ENCODE measurements at regions not wholly inside any gene's neighbourhood (a gene's known extent, or its start where the extent isn't known, plus 50 kb on each side); places are given as distances from the start of the nearest gene placed in this dataset.

DNA sequence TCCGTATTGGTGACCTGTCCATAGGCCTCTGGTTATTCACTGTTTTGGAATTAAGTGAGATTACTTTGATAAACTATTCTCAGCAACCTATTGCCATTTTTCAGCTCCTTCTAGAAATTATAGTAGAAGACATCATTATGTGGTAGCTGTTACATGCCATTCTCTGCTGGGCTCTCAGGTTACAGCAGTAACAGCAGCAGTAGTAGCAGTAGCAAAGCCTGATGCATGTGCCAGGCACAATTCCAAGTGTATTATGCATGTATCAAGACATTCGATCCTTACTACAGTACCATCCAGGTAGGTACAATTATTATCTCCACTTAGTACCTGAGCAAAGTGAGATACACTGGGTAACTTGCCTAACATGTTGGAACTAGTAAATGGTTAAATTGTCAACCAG is 74.3 kb downstream of the RPS12 start:
- DNase-seq, result no peak
- no peak for ATAC-seq (ENCODE audit: insufficient read depth, low FRiP score)
- H3K27me3 ChIP-seq (ENCODE audit: control insufficient read depth in 3 of 3, insufficient read depth in 3 of 3, low read length in 2 of 3), result no peaks in the 10 kb centered on the region
- TF ChIP-seq, protein P1, sequence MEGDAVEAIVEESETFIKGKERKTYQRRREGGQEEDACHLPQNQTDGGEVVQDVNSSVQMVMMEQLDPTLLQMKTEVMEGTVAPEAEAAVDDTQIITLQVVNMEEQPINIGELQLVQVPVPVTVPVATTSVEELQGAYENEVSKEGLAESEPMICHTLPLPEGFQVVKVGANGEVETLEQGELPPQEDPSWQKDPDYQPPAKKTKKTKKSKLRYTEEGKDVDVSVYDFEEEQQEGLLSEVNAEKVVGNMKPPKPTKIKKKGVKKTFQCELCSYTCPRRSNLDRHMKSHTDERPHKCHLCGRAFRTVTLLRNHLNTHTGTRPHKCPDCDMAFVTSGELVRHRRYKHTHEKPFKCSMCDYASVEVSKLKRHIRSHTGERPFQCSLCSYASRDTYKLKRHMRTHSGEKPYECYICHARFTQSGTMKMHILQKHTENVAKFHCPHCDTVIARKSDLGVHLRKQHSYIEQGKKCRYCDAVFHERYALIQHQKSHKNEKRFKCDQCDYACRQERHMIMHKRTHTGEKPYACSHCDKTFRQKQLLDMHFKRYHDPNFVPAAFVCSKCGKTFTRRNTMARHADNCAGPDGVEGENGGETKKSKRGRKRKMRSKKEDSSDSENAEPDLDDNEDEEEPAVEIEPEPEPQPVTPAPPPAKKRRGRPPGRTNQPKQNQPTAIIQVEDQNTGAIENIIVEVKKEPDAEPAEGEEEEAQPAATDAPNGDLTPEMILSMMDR (IDR thresholded peaks at IDR 0.05; ENCODE audit: control extremely low read depth, extremely low read depth), result no peak
- H3K9ac ChIP-seq (ENCODE audit: insufficient read depth in 1 of 2, low read length in 2 of 2), result no peak overlapping the region
- no peaks in the 10 kb centered on the region for H3K36me3 ChIP-seq (ENCODE audit: control insufficient read depth in 4 of 4, insufficient read depth in 4 of 4, low read length in 4 of 4)
- no peak overlapping the region for H3K4me3 ChIP-seq
- no peaks in the 10 kb centered on the region for H3K4me1 ChIP-seq (ENCODE audit: control insufficient read depth in 5 of 5, insufficient read depth in 5 of 5, low read length in 5 of 5)
- 90 to 96% methylated on average over 2 of the region's 2 CpGs for WGBS, 2 donors
- no peak overlapping the region for H3K27ac ChIP-seq (ENCODE audit: low read depth in 1 of 2, low read length in 1 of 2)
- H3K9me3 ChIP-seq (ENCODE audit: control insufficient read depth in 4 of 4, insufficient read depth in 3 of 4, low read length in 3 of 4), result peaks cover 0 to 2% (median 0%) of the 10 kb centered on the region in 4 donors

DNA sequence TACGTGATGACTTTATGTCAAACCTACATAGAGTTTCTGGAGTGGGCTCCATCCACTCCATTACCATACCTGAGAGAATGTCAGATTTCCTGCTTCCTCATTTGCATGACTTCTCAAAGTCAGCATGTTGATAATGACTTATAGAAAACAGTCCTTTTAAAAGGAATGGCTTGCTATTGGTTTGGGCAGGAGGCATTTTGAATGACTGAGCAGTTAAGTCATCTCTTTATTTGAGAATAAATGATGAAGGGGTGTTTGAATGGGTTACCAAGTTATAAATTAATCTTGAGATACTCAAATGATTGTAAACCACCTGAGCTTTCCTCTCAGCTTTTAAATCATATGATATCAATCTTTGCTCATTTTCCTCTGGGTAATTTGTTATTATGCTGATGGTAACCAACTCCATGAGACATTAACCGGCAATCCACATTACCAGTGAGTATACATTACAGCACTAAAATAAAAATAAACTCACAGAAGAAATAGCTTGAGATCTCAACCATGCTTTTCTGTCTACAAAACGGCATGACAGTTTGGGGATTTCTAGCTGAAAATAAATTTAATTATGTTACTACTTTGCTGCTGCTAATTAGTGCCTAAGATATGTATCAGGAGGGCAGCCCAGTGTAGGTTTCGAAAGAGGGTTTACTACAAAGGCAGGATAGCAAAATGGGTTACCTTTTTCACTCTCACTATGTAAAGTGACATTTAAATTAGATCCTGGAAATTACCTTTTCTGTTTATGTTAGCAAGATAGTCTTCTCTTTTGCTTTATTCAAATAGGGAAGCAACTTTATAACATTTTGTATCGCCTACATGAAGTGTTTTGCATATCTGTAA is 78.8 kb downstream of the RPS12 start:
- Histone ChIP-seq H3K9ac (ENCODE audit: insufficient read depth in 1 of 2, low read length in 2 of 2) (no peak overlapping the region), H3K27me3 (ENCODE audit: control insufficient read depth in 3 of 3, insufficient read depth in 3 of 3, low read length in 2 of 3) (no peaks in the 10 kb centered on the region), H3K4me3 (no peak overlapping the region), H3K4me1 (ENCODE audit: control insufficient read depth in 5 of 5, insufficient read depth in 5 of 5, low read length in 5 of 5) (peaks cover 0 to 2% (median 0%) of the 10 kb centered on the region in 5 donors), H3K36me3 (ENCODE audit: control insufficient read depth in 4 of 4, insufficient read depth in 4 of 4, low read length in 4 of 4) (no peaks in the 10 kb centered on the region), H3K9me3 (ENCODE audit: control insufficient read depth in 4 of 4, insufficient read depth in 3 of 4, low read length in 3 of 4) (no peaks in the 10 kb centered on the region), H3K27ac (ENCODE audit: low read depth in 1 of 2, low read length in 1 of 2) (no peak overlapping the region)
- TF ChIP-seq, protein P1 (IDR thresholded peaks at IDR 0.05; ENCODE audit: control extremely low read depth, extremely low read depth), result no peak
- no peak for ATAC-seq (ENCODE audit: insufficient read depth, low FRiP score)
- 88 to 94% methylated on average over 5 of the region's 5 CpGs for WGBS, 2 donors
- DNase-seq, result no peak

DNA sequence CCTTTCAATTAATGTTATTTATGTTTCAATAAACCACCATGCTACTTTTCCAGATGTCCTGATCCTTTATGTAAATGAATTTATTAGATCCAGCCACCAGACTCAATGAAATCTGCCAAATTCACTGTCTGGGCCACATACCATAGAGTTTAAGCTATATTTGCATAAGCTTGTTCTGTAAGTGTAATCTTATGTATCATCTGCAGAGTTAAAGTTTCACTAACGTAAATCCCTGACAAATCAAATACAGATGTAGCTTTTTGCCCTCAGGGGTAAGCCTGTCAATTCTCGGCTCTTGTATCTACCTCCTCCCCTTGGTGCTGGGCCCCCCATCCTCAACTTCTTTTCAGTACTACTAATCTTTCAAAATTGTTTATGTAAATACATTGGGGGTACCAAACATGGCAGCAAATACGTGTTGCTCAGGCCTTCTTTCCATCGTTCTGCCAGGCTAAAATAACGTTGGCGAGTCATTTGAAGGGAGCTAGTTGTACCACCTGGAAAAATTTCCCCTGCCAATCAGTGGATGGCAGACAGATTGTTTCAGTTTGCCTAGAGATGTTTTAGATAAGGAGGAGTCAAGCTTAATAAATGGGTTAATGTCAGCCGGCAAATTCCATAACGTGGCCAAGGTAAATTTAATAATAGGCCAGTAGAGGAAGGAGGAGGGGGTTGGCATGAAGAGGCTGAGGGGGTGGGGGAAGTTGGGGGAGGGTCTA is 79.6 kb downstream of the RPS12 start:
- Histone ChIP-seq H3K4me3 (no peak overlapping the region), H3K4me1 (ENCODE audit: control insufficient read depth in 5 of 5, insufficient read depth in 5 of 5, low read length in 5 of 5) (peaks cover 0 to 6% (median 0%) of the 10 kb centered on the region in 5 donors), H3K36me3 (ENCODE audit: control insufficient read depth in 4 of 4, insufficient read depth in 4 of 4, low read length in 4 of 4) (no peaks in the 10 kb centered on the region), H3K27me3 (ENCODE audit: control insufficient read depth in 3 of 3, insufficient read depth in 3 of 3, low read length in 2 of 3) (no peaks in the 10 kb centered on the region), H3K27ac (ENCODE audit: low read depth in 1 of 2, low read length in 1 of 2) (no peak overlapping the region), H3K9me3 (ENCODE audit: control insufficient read depth in 4 of 4, insufficient read depth in 3 of 4, low read length in 3 of 4) (no peaks in the 10 kb centered on the region), H3K9ac (ENCODE audit: insufficient read depth in 1 of 2, low read length in 2 of 2) (no peak overlapping the region)
- TF ChIP-seq, protein P1 (IDR thresholded peaks at IDR 0.05; ENCODE audit: control extremely low read depth, extremely low read depth), result no peak
- DNase-seq, result no peak
- 76 to 87% methylated on average over 8 of the region's 8 CpGs for WGBS, 2 donors
- no peak for ATAC-seq (ENCODE audit: insufficient read depth, low FRiP score)
